CD4-positive, alpha-beta T cell treated with Interferon gamma for 1 hour (primary cell): ENCODE measurements at regions not wholly inside any gene's neighbourhood (a gene's known extent, or its start where the extent isn't known, plus 50 kb on each side); places are given as distances from the start of the nearest gene placed in this dataset.

Experiments
- DNase-seq: peaks from one replicate; pipeline ENCODE4 v3.0.0-alpha.2; 2020

DNA sequence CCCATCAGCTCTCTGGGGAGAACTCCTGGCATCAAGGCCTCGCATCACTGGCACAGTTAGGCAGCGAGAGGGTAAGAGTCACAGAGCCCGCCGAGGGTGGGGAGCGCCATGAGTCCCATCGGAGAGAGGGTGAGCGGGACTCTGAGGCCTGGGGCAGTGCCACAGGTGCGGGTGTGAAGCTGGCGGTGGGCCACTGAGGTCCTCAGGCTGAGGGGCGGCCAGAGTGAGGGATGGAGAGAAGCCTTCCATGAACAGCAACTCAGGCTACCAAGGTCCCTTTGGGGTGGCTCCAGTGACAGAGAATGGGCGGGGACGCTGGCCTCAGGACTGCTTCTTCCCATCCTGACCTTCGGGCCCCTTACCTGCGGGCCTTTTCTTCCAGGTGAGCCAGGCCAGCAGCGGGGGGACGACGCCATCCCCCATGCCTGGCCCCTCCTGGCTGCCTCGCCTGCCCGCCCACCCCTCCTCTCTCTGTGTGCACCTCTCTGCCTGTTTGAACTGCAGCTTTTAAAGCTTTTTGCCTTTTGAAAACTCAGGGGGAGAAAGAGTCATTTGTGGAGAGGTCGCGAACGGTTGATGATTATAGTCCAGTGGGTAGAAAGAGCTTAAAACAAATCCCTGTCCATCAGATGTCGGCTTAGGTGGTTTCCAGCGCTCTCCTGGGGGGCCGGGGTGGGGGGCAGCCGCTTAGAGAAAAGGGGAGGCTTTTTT, 149.3 kb upstream of the GSE1 start:
- no peak for DNase-seq

DNA sequence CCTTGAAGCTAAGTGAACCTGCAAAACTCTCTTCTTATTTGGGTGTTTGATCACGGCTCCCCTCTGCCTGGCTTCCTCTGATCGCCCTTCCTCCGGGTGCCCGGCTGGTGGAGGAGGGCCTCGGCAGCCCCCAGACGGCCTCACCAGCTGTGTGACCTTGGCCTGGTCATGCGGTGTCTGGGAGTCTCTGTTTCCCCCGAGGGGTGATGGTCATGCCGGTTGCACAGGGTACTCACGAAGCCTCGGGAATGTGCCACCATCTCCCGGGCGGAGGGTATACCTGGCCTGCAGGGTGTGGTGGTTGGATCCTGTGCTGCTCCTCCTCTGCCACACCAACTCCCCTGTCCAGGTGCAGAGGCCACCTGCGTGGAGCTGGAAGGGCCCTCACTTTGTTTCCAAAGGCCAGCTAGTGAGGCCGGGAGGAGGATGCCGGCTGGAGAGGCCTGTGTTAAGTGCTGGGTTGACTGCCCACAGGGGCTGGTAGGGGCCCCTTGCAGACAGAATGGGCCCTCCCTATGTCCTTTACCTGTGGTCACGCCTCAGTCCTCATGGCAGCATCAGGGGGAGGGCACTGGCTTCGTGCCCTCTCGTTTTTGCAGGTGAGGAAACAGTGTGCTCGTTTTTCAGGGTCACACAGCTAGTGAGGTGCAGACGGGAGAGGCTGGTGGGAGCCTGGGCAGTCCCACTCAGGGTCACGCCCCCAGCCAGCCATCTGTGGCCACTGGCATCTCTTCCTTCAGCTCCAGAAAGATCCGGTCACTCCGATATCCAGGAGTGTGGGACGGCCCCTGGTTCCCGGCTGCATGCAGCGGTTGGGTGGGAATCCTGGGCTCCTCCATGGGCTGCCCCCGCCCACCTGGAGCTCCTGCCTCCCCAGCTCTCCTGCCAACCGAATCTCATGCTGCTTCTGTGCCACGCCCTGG, 148.5 kb upstream of the GSE1 start:
- no peak for DNase-seq

DNA sequence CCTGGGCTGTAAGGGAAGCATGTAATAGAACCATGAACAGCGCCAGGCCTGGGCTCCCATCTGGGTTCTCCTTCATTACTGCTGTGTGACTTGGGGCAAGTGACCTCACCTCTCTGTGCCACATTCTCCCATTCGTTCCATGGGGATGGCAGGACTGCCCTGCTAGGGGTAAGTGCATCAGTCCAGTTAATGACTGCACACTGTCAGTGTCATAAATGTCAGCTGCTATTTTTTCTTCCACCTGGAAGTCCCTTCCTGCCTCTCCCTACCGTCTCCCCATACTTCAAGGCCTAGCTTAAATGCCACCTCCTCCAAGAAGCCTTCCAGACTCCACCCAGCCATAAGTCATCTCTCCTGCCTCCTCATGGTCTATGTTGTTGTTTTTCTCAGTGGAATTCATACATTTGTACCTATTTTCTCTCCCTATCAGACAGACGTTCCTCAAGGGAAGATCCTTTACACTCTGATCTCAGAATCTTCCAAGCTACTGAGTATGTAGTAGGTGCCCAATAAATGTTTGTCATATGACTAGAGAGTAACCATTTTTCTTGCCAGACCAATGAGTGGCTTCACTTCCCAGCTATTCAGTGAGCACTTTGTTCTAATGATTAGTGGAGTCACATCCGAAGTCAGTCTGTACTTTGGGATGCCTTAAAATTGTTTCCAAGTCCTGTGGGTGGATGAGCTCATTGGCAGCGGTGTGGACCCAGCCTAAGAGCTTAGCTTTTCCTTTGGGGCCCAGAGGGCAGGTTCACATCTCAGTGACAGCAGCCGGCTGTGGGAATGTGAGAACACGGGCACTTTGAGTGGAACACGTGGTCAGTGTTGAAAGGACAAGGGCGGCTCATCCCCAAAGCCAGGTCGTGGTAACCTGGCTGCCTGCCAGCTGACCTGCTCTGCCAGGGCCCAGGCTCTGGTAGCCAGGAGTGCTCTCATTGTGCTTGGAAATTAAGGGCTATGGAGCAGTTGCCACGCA, 147.5 kb upstream of the GSE1 start:
- no peak for DNase-seq

DNA sequence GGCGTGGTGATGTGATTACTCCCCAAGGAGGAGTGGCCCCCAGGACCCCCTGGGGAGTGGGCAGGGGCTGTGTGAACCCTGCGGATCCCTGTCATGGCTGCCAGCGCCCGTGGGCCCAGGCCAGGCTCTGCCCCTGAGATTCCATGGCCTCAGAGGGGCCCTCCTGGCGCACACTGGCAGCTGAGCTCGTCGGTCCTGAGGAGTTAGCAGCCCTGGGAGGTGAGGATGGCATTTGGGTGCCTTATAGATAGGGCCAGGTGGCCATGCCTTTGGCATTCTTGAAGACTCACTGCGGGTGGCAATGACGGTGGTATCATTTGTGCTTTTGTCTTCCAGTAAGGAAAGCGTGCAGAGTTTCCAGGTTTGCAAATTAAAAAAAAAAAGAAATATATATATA, 146.8 kb upstream of the GSE1 start:
- DNase-seq: no peak

DNA sequence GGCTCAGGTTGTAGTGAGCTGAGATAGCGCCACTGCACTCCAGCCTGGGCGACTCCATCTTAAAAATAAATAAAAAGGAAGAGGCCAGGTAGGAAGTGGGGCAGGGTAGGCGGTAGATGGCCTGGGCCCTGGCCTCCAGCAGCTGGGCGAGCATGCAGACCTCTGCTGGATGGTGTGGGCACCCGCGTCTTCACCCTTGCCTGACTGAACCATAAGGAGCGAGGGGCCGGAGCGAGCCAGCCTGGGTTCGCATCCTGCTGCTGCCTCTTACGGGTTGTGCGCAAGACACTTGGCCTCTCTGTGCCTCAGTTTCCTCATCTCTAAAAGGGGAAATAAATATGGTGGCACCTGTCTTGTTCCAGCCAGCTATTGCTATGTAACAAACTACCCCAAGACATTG, 146.1 kb upstream of the GSE1 start:
- DNase-seq: no peak

DNA sequence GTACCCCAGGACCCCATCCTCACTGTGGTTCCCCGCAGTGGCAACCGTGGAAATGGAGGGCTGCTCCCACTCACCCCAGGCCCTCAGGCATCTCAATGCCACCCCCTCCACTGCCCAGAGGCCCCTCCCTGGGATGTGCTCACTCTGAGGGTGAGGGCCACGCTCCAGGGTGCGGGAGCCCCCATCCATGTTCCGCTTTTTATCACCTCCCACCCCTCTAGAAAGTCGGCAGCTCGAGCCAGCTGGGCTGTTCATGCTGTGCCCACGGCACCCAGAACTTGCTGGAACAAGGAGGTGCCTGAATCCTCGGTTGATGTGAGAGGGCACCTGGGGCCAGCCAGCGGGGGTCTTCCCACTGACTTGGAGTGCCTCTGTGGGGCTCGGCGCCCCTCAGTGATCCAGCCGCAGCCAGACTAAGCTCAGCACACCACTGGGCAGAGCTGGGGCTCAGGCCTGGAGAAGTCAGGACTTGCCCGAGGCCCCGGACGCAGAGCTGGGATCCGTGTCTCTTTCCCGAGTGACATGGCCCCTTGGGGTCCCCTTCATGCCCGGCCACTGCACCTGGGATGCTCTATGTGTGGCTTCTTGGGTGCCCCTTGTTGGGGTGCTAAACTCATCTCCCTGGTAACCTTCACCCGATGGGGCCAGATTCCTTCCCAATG, 143.1 kb upstream of the GSE1 start:
- DNase-seq: no peak

DNA sequence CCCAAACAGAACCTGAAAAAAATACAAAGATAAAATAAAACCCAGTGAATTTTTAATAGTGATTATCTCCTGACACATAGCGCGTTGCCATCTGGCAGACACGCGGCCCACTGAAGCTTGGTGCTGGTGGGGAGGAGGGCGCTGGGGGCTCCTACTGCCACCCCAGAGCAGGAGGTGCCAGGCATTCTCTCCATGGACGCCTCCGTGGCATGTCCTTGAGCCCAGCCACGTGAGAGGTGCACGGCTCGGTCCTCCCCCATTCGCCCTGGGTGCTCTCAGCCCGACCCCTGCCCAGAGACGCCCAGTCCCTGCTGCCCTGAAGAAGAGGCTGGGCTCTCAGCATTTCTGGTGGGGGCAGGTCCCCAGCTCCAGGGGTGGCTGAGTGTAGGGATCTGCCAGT, 142.2 kb upstream of the GSE1 start:
- DNase-seq: no peak

DNA sequence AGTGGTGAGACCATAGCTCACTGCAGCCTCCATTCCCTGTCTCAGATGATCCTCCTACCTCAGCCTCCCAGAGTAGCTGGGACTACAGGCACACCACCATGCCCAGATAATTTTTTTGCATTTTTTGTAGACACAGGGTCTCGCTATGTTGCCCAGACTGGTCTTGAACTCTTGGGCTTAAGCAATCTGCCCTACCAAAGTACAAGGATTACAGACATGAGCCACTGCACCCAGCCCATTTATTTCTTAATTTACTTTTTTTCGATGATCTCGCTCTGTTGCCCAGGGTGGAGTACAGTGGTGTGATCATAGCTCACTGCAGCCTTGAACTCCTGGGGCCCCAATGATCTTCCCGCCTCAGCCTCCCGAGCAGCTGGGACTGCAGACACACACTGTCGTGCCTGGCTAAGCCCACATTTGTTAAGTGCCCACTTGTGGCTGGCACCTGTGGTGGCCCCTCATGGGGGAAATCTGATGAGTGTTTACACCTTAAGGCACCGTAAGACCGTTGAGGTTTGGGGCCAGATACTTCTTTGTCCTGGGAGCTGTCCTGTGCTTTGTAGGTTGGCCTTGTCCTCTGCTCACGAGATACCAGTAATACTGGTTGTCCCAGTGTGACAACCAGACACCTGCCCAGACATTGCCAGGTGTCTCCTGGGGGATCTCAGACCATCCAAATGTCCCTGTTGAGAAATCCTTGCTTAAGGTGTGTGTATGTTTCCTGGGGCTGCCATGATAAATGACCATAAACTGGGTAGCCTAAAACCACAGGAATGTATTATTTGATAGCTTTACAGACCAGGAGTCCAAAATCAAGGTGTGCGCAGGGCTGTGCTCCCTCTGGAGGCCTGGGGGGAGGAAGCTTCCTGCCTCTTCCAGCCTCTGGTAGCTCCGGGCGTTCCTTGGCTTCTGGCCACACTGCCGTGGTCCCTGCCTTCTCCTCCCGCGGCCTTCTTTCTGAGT, 141.4 kb upstream of the GSE1 start:
- no peak for DNase-seq

DNA sequence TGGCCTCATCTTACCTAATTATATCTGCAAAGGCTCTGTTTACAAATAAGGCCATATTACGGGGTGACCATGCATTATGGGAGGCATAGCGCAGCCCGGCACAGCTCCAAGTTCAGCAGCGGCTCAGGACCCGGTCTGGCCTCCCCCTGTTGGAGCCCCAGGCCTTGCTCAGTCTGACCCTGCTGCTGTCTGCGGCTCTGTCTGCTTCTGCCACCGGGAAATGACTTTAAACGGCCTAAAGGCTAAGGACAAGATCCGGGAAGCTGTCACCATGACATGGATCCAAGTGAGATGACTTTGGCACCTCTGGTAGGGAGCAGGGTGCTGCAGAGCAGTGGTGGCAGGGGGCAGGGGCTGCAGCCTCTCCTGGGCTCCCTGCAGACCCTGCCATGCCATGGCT, 140.6 kb upstream of the GSE1 start:
- no peak for DNase-seq

DNA sequence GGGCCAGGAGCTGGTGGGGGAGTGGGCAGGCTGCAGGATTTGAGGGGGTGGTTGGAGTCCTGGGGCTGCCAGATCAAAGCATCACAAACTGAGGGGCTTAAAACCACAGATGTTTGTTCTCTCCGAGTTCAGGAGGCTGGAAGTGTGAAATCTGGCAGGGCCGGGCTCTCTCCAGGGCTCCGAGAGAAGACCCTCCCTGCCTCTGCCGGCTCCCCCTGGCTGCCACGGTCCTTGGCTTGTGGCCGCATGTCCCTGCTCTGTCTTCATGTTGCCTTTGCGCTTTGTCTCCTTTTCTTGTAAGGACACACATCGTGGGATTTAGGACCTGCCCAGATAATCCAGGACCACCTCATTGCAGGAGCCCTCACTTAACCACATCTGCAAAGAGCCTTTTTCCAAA, 139.8 kb upstream of the GSE1 start:
- no peak for DNase-seq

DNA sequence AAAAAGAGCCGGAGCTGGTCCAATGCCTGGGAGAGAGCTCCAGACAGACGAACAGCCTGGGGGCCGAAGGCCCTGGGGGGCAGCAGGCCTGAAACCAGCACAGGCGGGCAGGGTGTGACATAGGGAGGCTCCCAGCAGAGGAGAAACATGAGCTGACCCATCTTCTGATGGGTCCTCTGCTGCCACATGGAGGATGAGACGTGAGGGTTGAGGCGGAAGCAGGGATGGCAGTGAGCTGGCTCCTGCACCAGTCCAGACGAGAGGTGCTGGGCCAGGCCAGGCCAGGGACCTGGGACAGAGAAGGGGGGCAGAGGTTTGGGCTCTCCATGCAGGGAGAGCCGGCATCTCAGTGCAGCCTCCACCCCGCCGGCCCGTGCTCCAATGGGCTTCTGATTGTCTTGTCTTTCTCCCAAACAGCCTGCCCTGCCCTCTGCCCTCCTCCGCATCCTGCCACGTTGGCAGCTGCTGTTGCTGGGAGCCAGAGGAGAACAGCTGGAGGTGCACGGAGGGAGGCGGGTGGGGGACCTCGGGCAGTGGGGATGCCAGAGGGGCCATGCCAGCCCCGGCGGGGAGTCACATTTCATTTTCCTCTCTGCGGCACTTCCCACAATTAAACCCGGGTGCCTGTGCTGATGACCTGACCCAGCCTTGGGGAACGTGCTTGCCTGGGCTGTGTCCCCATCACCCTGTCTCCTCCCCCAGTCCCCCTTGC, 139.1 kb upstream of the GSE1 start:
- DNase-seq: no peak

DNA sequence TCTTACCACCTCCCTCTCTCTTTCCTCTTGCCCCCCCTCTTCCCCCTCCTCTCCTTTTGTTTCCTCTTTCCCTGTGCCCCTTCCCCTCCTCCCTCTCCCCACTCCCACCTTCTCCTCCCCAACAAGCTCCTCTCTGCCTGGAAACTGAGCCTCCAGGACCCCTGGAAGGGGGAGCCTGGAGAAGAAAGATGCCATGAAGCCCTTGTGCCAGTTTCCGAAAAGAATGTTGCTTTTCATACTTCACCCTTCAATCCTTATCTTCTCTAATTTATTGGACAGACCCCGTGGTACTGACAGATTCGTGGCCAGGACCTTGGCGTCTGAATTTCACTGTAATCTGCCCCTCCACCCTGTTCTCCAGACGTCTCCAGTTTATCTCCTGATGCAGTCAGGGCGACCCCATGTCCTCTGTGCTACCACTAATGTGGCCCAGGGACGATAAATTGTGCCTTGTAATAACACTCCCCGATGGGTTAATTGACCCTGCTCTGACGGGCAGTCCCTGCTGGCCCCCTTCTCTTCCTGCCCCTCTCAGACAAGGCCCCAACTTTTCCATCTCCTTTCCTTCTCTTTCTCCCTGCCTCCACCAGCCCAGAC, 138.4 kb upstream of the GSE1 start:
- DNase-seq: no peak

DNA sequence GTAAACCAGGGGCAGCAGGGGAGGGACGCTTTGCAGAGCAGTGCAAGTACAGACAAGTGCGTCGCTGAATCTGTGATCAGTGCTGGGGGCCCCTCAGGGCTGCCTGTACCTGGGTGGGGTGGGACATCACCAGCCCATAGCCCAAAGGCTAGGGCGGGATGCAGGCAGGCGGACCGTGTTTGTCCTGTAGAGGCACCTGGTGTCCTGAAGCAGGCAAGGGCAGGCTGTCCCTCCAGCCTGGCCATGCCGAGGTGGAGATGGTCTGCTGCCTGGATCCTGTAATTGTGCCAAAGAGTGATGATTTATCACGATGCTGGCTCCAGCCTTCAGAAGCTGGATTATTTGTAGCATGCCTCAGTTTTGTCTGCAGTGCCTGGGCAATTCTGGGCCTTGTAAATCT, 137.9 kb upstream of the GSE1 start:
- no peak for DNase-seq

DNA sequence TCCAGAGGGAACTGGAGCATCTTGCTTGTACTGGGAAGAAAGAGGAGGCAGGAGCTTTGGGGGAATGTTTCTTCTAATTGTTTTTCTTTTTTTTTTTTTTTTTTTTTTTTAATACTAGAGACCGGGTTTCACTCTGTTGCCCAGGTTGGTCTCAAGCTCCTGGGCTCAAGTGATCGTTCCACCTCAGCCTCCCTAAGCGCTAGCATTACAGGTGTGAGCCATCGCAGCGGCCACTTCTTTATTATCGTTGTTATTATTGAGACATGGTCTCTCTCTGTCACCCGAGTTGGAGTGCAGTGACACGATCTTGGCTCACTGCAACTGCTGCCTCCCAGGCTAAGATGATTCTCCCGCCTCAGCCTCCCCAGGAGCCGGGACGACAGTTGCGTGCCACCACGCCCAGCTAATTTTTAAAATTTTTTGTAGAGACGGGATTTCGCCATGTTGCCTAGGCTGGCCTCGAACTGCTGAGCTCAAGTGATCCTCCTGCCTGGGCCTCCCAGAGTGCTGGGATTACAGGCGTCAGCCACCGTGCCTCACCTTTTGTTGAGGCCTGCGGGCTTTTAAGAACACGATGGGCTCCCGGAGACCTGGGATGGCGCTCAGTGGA, 137.3 kb upstream of the GSE1 start:
- DNase-seq: no peak

DNA sequence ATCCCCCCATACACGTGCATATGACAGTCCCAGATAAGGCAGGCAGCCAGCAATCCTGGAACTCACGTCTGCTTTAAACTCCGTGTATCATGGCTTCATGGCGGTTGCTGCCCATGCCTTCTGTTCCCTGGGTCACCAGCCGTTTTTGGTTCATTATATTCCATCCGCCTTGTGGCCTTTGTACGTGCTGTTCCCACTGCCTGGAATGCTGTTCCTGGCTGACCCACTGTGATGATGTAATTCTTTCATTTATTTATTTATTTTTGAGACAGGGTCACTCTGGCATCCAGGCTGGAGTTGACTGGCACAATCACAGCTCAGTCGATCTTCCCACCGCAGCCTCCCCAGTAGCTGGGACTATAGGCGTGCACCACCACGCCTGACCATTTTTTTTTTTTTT, 136.7 kb upstream of the GSE1 start:
- no peak for DNase-seq

DNA sequence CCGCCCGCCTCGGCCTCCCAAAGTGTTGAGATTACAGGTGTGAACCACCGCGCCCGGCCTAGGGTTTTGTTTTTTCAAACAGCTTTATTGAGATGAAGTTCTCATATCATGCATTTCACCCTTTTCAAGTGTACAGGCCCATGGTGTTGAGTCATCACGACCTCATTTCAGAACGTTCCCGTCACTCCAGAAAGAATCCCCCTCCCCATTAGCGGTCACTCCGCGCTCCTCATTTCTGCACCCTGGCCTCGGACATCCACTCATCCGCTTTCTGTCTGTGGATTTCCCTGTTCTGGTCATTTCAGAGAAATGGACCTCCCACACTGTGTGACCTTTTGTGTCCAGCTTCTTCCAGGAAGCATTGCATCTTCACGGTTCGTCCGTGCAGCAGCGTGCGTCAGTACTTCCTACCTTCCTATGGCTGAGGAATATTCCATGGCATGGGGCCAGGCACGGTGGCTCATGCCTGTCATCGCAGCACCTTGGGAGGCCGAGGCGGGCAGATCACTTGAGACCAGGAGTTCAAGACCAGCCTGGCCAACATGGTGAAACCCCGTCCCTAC, 135.2 kb upstream of the GSE1 start:
- DNase-seq: no peak

DNA sequence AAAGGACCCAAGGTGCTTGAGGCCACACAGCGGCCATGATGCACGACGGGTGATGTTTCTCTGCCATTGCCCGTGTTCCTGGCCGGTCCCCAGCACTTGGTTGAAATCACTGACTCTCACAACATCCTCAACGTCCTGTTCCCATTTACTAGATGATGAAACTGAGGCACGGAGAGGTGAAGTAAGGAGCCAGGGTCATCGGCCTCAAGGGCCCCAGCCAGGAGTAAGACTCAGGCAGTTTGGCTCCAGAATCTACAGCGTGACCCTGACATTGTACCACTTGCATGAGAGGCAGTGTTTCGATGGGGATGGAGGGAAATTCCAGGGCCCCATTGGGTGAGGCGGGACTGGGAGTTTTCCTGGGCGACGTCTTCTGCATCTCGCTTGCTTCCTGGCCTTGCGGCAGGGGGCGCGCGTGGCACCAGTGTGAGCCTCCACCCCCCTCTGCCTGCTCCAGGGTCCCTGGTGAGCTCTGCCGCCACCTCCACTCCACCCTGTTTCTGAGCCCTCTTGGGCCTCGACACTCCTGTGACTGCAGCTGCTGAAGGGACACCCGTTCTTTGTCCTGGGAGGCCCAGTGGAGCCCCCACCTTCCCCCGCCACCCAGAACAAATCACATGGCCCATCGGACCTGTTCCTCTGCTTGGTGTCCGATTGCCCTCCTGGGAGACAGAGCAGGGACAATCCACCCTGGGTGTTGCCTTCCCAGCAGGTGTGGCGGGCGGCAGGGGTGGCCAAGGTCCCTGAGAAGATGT, 133.0 kb upstream of the GSE1 start:
- DNase-seq: peak; percentile 30

DNA sequence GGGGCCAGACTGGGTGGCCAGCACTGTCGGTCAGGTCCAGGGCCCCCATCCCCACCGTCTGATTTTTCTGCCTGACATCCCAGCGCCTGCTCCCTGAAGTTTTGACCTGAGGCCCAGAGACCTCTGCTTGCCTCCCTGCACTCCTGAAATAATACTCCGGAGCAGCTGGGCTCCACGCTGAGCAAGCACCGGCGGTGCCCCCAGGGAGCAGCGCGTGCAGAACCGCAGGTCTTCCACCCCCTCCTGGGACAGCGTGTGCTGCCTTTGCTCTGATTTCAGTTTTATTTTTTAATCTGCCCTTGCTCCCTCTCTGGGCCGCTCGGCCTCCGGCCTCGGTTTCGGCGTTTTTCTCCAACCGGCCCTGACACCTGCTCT, 132.4 kb upstream of the GSE1 start:
- DNase-seq: no peak

DNA sequence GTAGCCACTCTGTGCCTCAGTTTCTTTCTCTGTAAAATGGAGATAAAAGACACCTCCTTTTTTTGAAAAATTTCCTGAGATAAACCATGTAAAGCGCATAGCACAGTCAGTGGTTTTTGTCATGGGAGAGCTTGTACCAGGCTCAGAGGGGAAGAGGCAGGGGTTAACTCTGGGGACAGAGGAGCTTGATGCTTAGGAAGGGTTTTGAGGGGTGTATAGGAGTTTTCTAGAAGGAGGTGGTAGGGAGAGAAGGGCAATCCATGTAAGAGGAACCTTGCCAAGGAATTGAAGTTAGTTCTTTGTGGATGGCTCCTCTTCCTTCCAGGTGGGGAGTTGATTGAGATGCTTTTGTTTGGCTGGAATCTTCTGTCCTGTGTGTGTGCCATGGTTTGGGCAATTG, 131.9 kb upstream of the GSE1 start:
- DNase-seq: no peak
